Neural progenitor cell (in vitro differentiated cells): ENCODE measurements at regions not wholly inside any gene's neighbourhood (a gene's known extent, or its start where the extent isn't known, plus 50 kb on each side); places are given as distances from the start of the nearest gene placed in this dataset.

Experiments
- EZH2 ChIP-seq: fragments of 200-600 bp; sonication (generic); IDR thresholded peaks from 2 replicates; pipeline ENCODE4 v1.6.1; 2017; ENCODE audit warnings: antibody characterized with exemption, mild to moderate bottlenecking, moderate library complexity
- EZH2phosphoT487 ChIP-seq: fragments of 200-600 bp; sonication (generic); IDR thresholded peaks from 2 replicates; pipeline ENCODE4 v1.6.1; 2017; ENCODE audit warnings: antibody characterized with exemption
- TF ChIP-seq, protein P1 (sequence below): fragments of 200-600 bp; sonication (generic); IDR thresholded peaks from 2 replicates; pipeline ENCODE4 v1.5.1; 2017; ENCODE audit warnings: antibody characterized with exemption, mild to moderate bottlenecking

DNA sequence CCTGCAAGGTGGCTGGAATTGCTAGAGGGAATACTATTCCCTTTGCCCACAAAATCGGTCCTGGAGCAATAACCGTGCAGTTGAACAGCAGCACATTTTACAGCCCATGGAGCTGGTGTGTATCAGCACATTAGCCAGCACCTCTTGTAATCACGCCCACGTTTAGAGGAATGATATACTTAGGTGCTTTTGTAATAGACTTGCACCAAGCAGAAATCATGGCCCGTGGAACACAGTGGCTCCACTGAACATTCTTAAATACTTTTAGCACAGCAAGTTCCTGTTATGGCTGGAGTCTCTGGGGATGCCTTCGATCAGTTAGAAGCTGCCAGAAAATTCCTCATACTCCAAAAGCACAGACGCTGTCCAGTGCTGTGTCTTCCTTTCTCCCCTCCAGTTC, 218.1 kb upstream of the FAM78B start:
- no peak for TF ChIP-seq EZH2
- TF ChIP-seq, protein P1, sequence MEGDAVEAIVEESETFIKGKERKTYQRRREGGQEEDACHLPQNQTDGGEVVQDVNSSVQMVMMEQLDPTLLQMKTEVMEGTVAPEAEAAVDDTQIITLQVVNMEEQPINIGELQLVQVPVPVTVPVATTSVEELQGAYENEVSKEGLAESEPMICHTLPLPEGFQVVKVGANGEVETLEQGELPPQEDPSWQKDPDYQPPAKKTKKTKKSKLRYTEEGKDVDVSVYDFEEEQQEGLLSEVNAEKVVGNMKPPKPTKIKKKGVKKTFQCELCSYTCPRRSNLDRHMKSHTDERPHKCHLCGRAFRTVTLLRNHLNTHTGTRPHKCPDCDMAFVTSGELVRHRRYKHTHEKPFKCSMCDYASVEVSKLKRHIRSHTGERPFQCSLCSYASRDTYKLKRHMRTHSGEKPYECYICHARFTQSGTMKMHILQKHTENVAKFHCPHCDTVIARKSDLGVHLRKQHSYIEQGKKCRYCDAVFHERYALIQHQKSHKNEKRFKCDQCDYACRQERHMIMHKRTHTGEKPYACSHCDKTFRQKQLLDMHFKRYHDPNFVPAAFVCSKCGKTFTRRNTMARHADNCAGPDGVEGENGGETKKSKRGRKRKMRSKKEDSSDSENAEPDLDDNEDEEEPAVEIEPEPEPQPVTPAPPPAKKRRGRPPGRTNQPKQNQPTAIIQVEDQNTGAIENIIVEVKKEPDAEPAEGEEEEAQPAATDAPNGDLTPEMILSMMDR: no peak
- TF ChIP-seq EZH2phosphoT487: no peak
